Adrenal gland (tissue), 9 donors: ENCODE measurements at regions not wholly inside any gene's neighbourhood (a gene's known extent, or its start where the extent isn't known, plus 50 kb on each side); places are given as distances from the start of the nearest gene placed in this dataset.

ENCODE experiments used
- DNase-seq, 7 donors: peaks; one replicate each; pipeline ENCODE4 v3.0.0-alpha.2; 2019 to 2020
- H3K27ac ChIP-seq, 5 donors: fragments of 200-600 bp; sonication (generic) in 4 of 5; 1 replicate in 3 of 5; 2 replicates in 2 of 5; pipeline versions ENCODE4 v1.5.1 to v1.8.0; 2016 to 2020; ENCODE audit warnings: mild to moderate bottlenecking in 1 of 5
- H3K27me3 ChIP-seq: fragments of 200-600 bp; 2 replicates; pipeline ENCODE4 v1.8.0; 2021
- H3K36me3 ChIP-seq, 2 donors: fragments of 200-600 bp; replicated peaks in 1 of 2; 1 replicate in 1 of 2; 2 replicates in 1 of 2; pipeline versions ENCODE4 v1.5.1 to v1.8.0; 2018 to 2022
- H3K4me1 ChIP-seq, 2 donors: fragments of 200-600 bp; replicated peaks in 1 of 2; 1 replicate in 1 of 2; 2 replicates in 1 of 2; pipeline versions ENCODE4 v1.5.1 to v1.8.0; 2018 to 2021
- H3K4me3 ChIP-seq, 4 donors: fragments of 200-600 bp; sonication (generic) in 3 of 4; one replicate each; pipeline ENCODE4 v1.5.1; 2016 to 2018
- H3K9me3 ChIP-seq, 3 donors: fragments of 200-600 bp; sonication (generic) in 1 of 3; replicated peaks in 1 of 3; 1 replicate in 2 of 3; 2 replicates in 1 of 3; pipeline versions ENCODE4 v1.5.1 to v1.8.0; 2016 to 2021
- POLR2A ChIP-seq, 2 donors: fragments of 450-650 bp; IDR thresholded peaks; one replicate each; pipeline ENCODE4 v1.6.1; 2017; ENCODE audit warnings: antibody characterized with exemption in 2 of 2, mild to moderate bottlenecking in 2 of 2, moderate library complexity in 1 of 2
- WGBS, 4 donors: extraction: QIAGEN DNeasy Blood & Tissue Kit in 2 of 4; methylation state at CpG; one replicate each; pipeline versions ENCODE4 v1.1.5 to v1.1.7; 2013 to 2017; 5-methylcytosine and 5-hydroxymethylcytosine counted together
- intact Hi-C, 2 donors: fragments of 100-400 bp; cut with DNase I; formaldehyde crosslinking; loops; one replicate each; pipeline versions ENCODE4 v1.14.1 to v1.15.0; 2022 to 2023
- TF ChIP-seq, protein P1 (sequence below), 6 experiments: fragments of 450-650 bp in 4 of 6; fragments of 200-600 bp in 2 of 6; sonication (generic) in 1 of 6; IDR thresholded peaks; 1 replicate in 5 of 6; 2 replicates in 1 of 6; pipeline versions ENCODE4 v1.5.1 to v1.8.0; 2016 to 2021; ENCODE audit warnings: antibody characterized with exemption in 6 of 6, mild to moderate bottlenecking in 2 of 6, moderate library complexity in 1 of 6
- donor health status: healthy with polysubstance abuse.
- donor health status: Bipolar disorder and iron deficiency.
- donor health status: DM: yes; HTN: yes; CAD: no.
- donor health status: DM: no; HTN: no; CAD: no.
- donor health status: DM: no; HTN: no; CAD: no.

DNA sequence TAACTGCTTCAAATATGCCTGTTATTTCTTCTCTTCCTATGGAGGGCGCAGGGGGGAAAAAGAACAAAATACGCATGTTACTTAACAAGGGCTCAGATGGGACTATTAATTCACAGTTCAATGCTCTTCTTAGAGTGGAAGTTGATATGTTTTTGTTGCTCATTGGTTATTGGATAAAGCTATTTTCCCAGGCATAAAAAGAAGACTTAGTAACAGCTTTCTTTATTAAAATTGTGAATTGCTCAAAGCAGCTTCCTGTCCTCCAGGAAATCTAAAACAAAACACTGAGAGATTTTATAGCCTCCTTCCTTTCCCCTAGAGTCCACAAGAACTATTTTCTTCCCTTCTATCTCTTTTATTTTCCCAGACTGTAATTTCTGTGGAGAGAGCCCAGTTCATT, 180.8 kb downstream of the SH3BP4 start:
- no peaks in the 10 kb centered on the region for H3K36me3 ChIP-seq
- intact Hi-C loops = loop anchor here (2.0 to 10.0 kb wide), 3 partner anchors 302 to 614 kb away; partner anchors contain the start of gene AGAP1 (in 2 of the 2)
- DNase-seq = no peak
- no peak overlapping the region for H3K27ac ChIP-seq
- TF ChIP-seq, protein P1, sequence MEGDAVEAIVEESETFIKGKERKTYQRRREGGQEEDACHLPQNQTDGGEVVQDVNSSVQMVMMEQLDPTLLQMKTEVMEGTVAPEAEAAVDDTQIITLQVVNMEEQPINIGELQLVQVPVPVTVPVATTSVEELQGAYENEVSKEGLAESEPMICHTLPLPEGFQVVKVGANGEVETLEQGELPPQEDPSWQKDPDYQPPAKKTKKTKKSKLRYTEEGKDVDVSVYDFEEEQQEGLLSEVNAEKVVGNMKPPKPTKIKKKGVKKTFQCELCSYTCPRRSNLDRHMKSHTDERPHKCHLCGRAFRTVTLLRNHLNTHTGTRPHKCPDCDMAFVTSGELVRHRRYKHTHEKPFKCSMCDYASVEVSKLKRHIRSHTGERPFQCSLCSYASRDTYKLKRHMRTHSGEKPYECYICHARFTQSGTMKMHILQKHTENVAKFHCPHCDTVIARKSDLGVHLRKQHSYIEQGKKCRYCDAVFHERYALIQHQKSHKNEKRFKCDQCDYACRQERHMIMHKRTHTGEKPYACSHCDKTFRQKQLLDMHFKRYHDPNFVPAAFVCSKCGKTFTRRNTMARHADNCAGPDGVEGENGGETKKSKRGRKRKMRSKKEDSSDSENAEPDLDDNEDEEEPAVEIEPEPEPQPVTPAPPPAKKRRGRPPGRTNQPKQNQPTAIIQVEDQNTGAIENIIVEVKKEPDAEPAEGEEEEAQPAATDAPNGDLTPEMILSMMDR (IDR thresholded peaks at IDR 0.05) = no peak
- no peak for TF ChIP-seq POLR2A (IDR thresholded peaks at IDR 0.05)
- no peak overlapping the region for H3K4me3 ChIP-seq
- no peaks in the 10 kb centered on the region for H3K4me1 ChIP-seq
- WGBS, 4 donors = 90 to 96% (median 94%) methylated on average over 2 of the region's 2 CpGs
- H3K27me3 ChIP-seq = no peaks in the 10 kb centered on the region
- H3K9me3 ChIP-seq = no peaks in the 10 kb centered on the region

DNA sequence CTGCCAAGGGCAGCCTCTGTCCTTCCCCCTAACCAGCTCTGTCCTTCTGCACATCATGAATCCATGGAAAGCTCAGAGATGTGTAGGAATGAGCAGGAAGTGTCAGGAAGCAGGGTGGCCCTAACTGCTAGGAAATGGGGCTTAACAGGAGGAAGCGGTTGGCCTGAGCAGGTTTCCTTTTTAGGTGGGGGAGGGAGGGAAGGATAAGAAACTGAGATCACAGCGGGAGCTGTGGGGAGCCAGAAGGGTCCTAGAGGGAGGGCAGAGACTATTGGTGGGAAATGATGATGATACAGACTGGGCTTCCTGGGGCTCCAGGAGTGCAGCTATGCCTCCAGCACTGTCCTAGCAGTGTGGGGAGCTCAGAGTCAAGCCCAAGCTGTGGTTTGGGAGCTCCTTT, 182.0 kb downstream of the SH3BP4 start:
- 69 to 79% (median 74%) methylated on average over 2 of the region's 2 CpGs for WGBS, 4 donors
- intact Hi-C loops = loop anchor here (2.0 to 10.0 kb wide), 3 partner anchors 301 to 613 kb away; partner anchors contain the start of gene AGAP1 (in 2 of the 2)
- no peaks in the 10 kb centered on the region for H3K27me3 ChIP-seq
- no peak overlapping the region for H3K27ac ChIP-seq
- no peaks in the 10 kb centered on the region for H3K9me3 ChIP-seq
- no peak overlapping the region for H3K4me3 ChIP-seq
- H3K4me1 ChIP-seq = no peaks in the 10 kb centered on the region
- DNase-seq = no peak
- no peaks in the 10 kb centered on the region for H3K36me3 ChIP-seq
- TF ChIP-seq, protein P1 (IDR thresholded peaks at IDR 0.05) = no peak
- TF ChIP-seq POLR2A (IDR thresholded peaks at IDR 0.05) = no peak

DNA sequence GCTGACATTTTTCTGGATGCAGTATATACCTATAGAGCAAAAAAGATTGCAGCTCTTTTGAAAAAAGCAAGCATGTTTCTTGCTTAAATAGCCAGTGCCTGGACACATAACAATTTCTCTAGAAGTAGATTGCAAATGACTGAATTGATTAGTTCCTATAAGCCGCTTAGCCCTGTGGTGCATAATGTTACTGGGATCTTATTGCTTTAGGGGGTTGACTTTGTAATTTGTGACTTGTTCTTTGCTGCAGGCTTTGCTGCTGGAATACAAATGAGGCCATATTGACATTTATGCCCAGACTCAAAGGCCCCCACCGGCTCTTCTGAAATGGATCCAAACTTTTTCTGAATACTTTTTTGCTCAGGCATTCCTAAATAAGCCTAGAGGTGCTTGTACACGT, 182.6 kb downstream of the SH3BP4 start:
- TF ChIP-seq, protein P1 (IDR thresholded peaks at IDR 0.05) = no peak
- TF ChIP-seq POLR2A (IDR thresholded peaks at IDR 0.05) = no peak
- no peak for DNase-seq
- no peak overlapping the region for H3K27ac ChIP-seq
- no peaks in the 10 kb centered on the region for H3K9me3 ChIP-seq
- no peak overlapping the region for H3K4me3 ChIP-seq
- no peaks in the 10 kb centered on the region for H3K4me1 ChIP-seq
- H3K27me3 ChIP-seq = no peaks in the 10 kb centered on the region
- H3K36me3 ChIP-seq = no peaks in the 10 kb centered on the region
- WGBS, 4 donors = 83 to 90% (median 89%) methylated on average over 3 of the region's 3 CpGs
- intact Hi-C loops = loop anchor here (10.0 kb wide), 2 partner anchors 300 to 360 kb away; partner anchors contain the start of gene AGAP1 (in 2 of the 2)

DNA sequence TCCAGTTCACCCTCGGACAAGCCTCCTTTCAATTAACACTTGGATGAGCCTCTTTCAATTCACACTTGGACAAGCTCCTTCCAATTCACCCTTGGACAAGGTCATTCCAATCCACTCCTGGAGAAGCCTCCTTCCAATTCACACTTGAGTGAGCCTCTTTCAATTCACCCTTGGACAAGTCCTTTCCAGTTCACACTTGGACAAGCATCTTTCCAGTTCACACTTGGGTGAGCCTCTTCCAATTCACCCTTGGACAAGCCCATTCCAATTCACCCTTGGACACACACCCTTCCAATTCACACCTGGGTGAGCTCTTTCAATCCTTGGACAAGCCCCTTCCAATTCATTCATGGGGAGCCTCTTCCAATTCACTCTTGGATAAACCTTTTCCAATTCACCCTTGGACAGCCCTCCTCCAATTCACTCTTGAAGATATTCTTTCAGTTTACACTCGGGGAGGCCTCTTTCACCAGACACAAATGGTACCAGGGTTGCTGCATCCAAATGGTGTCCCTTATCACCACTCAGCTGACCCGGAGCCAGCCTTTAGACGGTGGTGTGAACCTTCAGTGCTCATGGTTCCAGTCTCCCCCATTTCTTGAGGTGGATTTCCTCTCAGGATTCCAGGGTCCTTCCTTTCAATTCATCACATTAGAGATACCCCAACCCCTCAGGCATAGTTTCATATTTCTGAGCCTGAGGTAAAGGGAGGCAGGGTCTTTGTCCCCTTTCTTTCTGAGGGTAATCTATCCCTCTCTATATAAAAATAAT, 183.6 kb downstream of the SH3BP4 start:
- Histone ChIP-seq H3K4me1 (no peaks in the 10 kb centered on the region), H3K27me3 (no peaks in the 10 kb centered on the region), H3K27ac (no peak overlapping the region), H3K36me3 (no peaks in the 10 kb centered on the region), H3K9me3 (no peaks in the 10 kb centered on the region), H3K4me3 (no peak overlapping the region)
- intact Hi-C loops = loop anchor here (5.0 to 10.0 kb wide), 4 partner anchors 299 to 612 kb away; partner anchors contain the start of gene AGAP1 (in 2 of the 2)
- no peak for DNase-seq
- TF ChIP-seq, protein P1 (IDR thresholded peaks at IDR 0.05) = no peak
- TF ChIP-seq POLR2A (IDR thresholded peaks at IDR 0.05) = no peak
- WGBS, 4 donors = 79 to 92% (median 84%) methylated on average over 4 of the region's 4 CpGs
